ENCODE measurements at regions not wholly inside any gene's neighbourhood (a gene's known extent, or its start where the extent isn't known, plus 50 kb on each side); places are given as distances from the start of the nearest gene placed in this dataset.

- Histone ChIP-seq H2AK9ac (replicated peaks; ENCODE audit: low read depth, low read length, poor library complexity) (no peak overlapping the region), H4K5ac (ENCODE audit: low read depth, low read length) (no peak overlapping the region), H3K9me3 (ENCODE audit: control insufficient read depth, insufficient read depth, low read length) (no peaks in the 10 kb centered on the region), H2BK20ac (ENCODE audit: low read depth, low read length) (peak overlapping the region; percentile 48), H3K9ac (ENCODE audit: low read depth, low read length) (no peak overlapping the region), H3K4ac (ENCODE audit: low read depth, low read length) (peak overlapping the region; percentile 44), H3K4me3 (ENCODE audit: insufficient read depth, low read depth, low read length) (no peak overlapping the region), H3K36me3 (ENCODE audit: control insufficient read depth, insufficient read depth, low read length) (no peaks in the 10 kb centered on the region), H2BK15ac (ENCODE audit: low read depth, low read length) (peak overlapping the region; percentile 85; the same call in 2 of the 3 replicates), H3K14ac (replicated peaks; ENCODE audit: low read depth, low read length) (no peak overlapping the region; the same call in 1 of the 2 replicates), H4K91ac (ENCODE audit: insufficient read depth, low read depth, low read length) (peak overlapping the region; percentile 66), H4K8ac (ENCODE audit: low read depth in 2 of 2, low read length in 2 of 2) (no peak overlapping the region; a peak in 1 of 4 replicates), H2BK120ac (ENCODE audit: low read depth, low read length) (peak overlapping the region; percentile 74), H3K9me1 (ENCODE audit: insufficient read depth, low read length) (peaks cover 24% of the 10 kb centered on the region), H3K27me3 (ENCODE audit: control insufficient read depth, insufficient read depth, low read length) (no peaks in the 10 kb centered on the region), H3K27ac (ENCODE audit: insufficient read depth, low read length) (no peak overlapping the region), H3K18ac (ENCODE audit: low read depth, low read length) (peak overlapping the region; percentile 3; the same call in 1 of the 2 replicates), H2AFZ (replicated peaks; ENCODE audit: low read length, poor library complexity) (peak overlapping the region; percentile 41), H3K4me1 (ENCODE audit: control insufficient read depth, insufficient read depth, low read length) (peaks cover 20% of the 10 kb centered on the region), H2BK5ac (ENCODE audit: low read depth, low read length, poor library complexity, severe bottlenecking) (peak overlapping the region; percentile 3), H3K56ac (ENCODE audit: extremely low read depth, insufficient read depth, low read length) (no peak overlapping the region), H2AK5ac (ENCODE audit: low read depth, low read length) (peak overlapping the region; percentile 81; the same call in 1 of the 2 replicates), H3K23ac (ENCODE audit: low read depth, low read length) (no peak overlapping the region; the same call in 1 of the 2 replicates), H3K4me2 (ENCODE audit: low read depth, low read length) (no peak overlapping the region), H3K79me1 (ENCODE audit: low read depth in 1 of 2, low read length in 2 of 2) (no peaks in the 10 kb centered on the region; a peak in 1 of 4 replicates), H4K20me1 (ENCODE audit: insufficient read depth, low read length) (no peaks in the 10 kb centered on the region)
- no peak for DNase-seq
- no TSS peak for BruUV-seq (replicated peaks)
- dilution Hi-C loops (cut with HindIII; ENCODE audit: low sequenced_read_pairs, unreplicated experiment) (no loop called here), in situ Hi-C loops (cut with MboI; ENCODE audit: low sequenced_read_pairs) (no loop called here), intact Hi-C loops (cut with micrococcal nuclease) (loop anchor here (5.0 kb wide), 1 partner anchor 36 kb away; no protein-coding TSS in a partner anchor)
- ChIA-PET POLR2A (ENCODE audit: unreplicated experiment) (no interaction called here), CTCF (interaction anchor here (0.6 kb wide), 1 partner anchor 19 kb away, joined by 3 read pairs; no protein-coding TSS in a partner anchor)
- WGBS, 2 experiments (ENCODE audit: extremely low coverage in 2 of 2, insufficient read length in 1 of 2) = no CpG with 5 or more reads among the region's 8 CpGs
- TF ChIP-seq RFX5 (IDR thresholded peaks at IDR 0.05; ENCODE audit: low read depth, low read length) (no peak), FOS (IDR thresholded peaks at IDR 0.05; ENCODE audit: low read depth, low read length) (no peak), MXI1 (IDR thresholded peaks at IDR 0.05; ENCODE audit: borderline replicate concordance, low read depth, low read length) (no peak), POLR2A (IDR thresholded peaks at IDR 0.05; ENCODE audit: low read depth, low read length) (no peak), MAFK (IDR thresholded peaks at IDR 0.05; ENCODE audit: low read depth, low read length) (no peak), CHD1 (IDR thresholded peaks at IDR 0.05; ENCODE audit: low read depth, low read length) (no peak), CTCF (conservative IDR thresholded peaks at IDR 0.05; ENCODE audit: low read depth, low read length) (no peak), ELK1 (IDR thresholded peaks at IDR 0.05; ENCODE audit: borderline replicate concordance, low read depth, low read length) (no peak), NFE2L2 (IDR thresholded peaks at IDR 0.05; ENCODE audit: low read depth, low read length) (no peak), RAD21 (IDR thresholded peaks at IDR 0.05; ENCODE audit: low read length) (no peak)
- ATAC-seq (ENCODE audit: low read depth) = no peak
Observed at GRCh38 chr1:203571661-203572060, 55.0 kb upstream of the ATP2B4 start.
